ENCODE measurements at regions not wholly inside any gene's neighbourhood (a gene's known extent, or its start where the extent isn't known, plus 50 kb on each side); places are given as distances from the start of the nearest gene placed in this dataset.
"Not testable (repeated sequence)": the region's sequence is repeated elsewhere in the genome, so short reads cannot be mapped to it uniquely, and the experiment has no call there.

GRCh38 chr5:90047113-90047512, 362.4 kb downstream of the CETN3 start:
- TF ChIP-seq CTCF (IDR thresholded peaks at IDR 0.05): no peak
- no peak overlapping the region for H3K4me3 Mint-ChIP-seq (ENCODE audit: unreplicated experiment)
- no peaks in the 10 kb centered on the region for H3K27me3 Mint-ChIP-seq (ENCODE audit: unreplicated experiment)

GRCh38 chr5:90040082-90040481, 369.5 kb downstream of the CETN3 start:
- not testable (repeated sequence) for H3K27ac Mint-ChIP-seq (ENCODE audit: unreplicated experiment); H3K36me3 Mint-ChIP-seq (ENCODE audit: unreplicated experiment); H3K27me3 Mint-ChIP-seq (ENCODE audit: unreplicated experiment); H3K4me3 Mint-ChIP-seq (ENCODE audit: unreplicated experiment); H3K4me1 Mint-ChIP-seq (ENCODE audit: unreplicated experiment); DNase-seq (ENCODE audit: extremely low spot score, unreplicated experiment)
- H3K9me3 Mint-ChIP-seq (ENCODE audit: unreplicated experiment): peaks cover 24% of the 10 kb centered on the region

More at GRCh38 chr5:90047113-90047512, 362.4 kb downstream of the CETN3 start:
- DNase-seq (ENCODE audit: extremely low spot score, unreplicated experiment): no peak
- Mint-ChIP-seq H3K9me3 (ENCODE audit: unreplicated experiment) (peaks cover 10% of the 10 kb centered on the region), H3K4me1 (ENCODE audit: unreplicated experiment) (no peaks in the 10 kb centered on the region), H3K27ac (ENCODE audit: unreplicated experiment) (no peak overlapping the region), H3K36me3 (ENCODE audit: unreplicated experiment) (no peaks in the 10 kb centered on the region)

- DNase-seq (ENCODE audit: extremely low spot score, unreplicated experiment): no peak
- no peak overlapping the region for H3K27ac Mint-ChIP-seq (ENCODE audit: unreplicated experiment)
- no peak for TF ChIP-seq CTCF (IDR thresholded peaks at IDR 0.05)
- no peaks in the 10 kb centered on the region for H3K4me1 Mint-ChIP-seq (ENCODE audit: unreplicated experiment)
- H3K27me3 Mint-ChIP-seq (ENCODE audit: unreplicated experiment): no peaks in the 10 kb centered on the region
- H3K4me3 Mint-ChIP-seq (ENCODE audit: unreplicated experiment): no peak overlapping the region
- H3K9me3 Mint-ChIP-seq (ENCODE audit: unreplicated experiment): peaks cover 38% of the 10 kb centered on the region
- H3K36me3 Mint-ChIP-seq (ENCODE audit: unreplicated experiment): peaks cover 2% of the 10 kb centered on the region
Measured at GRCh38 chr5:90037646-90038045, 371.9 kb downstream of the CETN3 start.

- H3K4me1 Mint-ChIP-seq (ENCODE audit: unreplicated experiment): peaks cover 20% of the 10 kb centered on the region
- DNase-seq (ENCODE audit: extremely low spot score, unreplicated experiment): no peak
Measured at GRCh38 chr5:90022711-90023053, 386.9 kb downstream of the CETN3 start.

GRCh38 chr5:90022002-90022710, 387.4 kb downstream of the CETN3 start:
- Mint-ChIP-seq H3K27me3 (ENCODE audit: unreplicated experiment) (no peaks in the 10 kb centered on the region), H3K9me3 (ENCODE audit: unreplicated experiment) (no peaks in the 10 kb centered on the region), H3K36me3 (ENCODE audit: unreplicated experiment) (no peaks in the 10 kb centered on the region), H3K4me1 (ENCODE audit: unreplicated experiment) (peaks cover 23% of the 10 kb centered on the region), H3K27ac (ENCODE audit: unreplicated experiment) (peak overlapping the region; percentile 97), H3K4me3 (ENCODE audit: unreplicated experiment) (peak overlapping the region; percentile 58)
- no peak for TF ChIP-seq CTCF (IDR thresholded peaks at IDR 0.05)
- no peak for DNase-seq (ENCODE audit: extremely low spot score, unreplicated experiment)

More at GRCh38 chr5:90022711-90023053, 386.9 kb downstream of the CETN3 start:
- TF ChIP-seq CTCF (IDR thresholded peaks at IDR 0.05): no peak
- H3K36me3 Mint-ChIP-seq (ENCODE audit: unreplicated experiment): no peaks in the 10 kb centered on the region
- peak overlapping the region; percentile 97 for H3K27ac Mint-ChIP-seq (ENCODE audit: unreplicated experiment)
- H3K9me3 Mint-ChIP-seq (ENCODE audit: unreplicated experiment): no peaks in the 10 kb centered on the region
- no peaks in the 10 kb centered on the region for H3K27me3 Mint-ChIP-seq (ENCODE audit: unreplicated experiment)
- H3K4me3 Mint-ChIP-seq (ENCODE audit: unreplicated experiment): no peak overlapping the region
